Liver (tissue), 8 donors: ENCODE measurements at regions not wholly inside any gene's neighbourhood (a gene's known extent, or its start where the extent isn't known, plus 50 kb on each side); places are given as distances from the start of the nearest gene placed in this dataset.
A peak's percentile ranks its signal among the peaks of the same experiment; 100 is the strongest.

Experiments used
- DNase-seq: peaks from one replicate; pipeline ENCODE4 v3.0.0-alpha.2; 2017; ENCODE audit warnings: low spot score
- H3K27ac ChIP-seq, 2 donors: one replicate each; pipeline ENCODE4 v1.7.0; 2013; ENCODE audit warnings: inconsistent platforms in 2 of 2, low read length in 2 of 2, control low read depth in 1 of 2, low read depth in 1 of 2, mild to moderate bottlenecking in 1 of 2
- H3K27me3 ChIP-seq, 4 donors: one replicate each; pipeline versions ENCODE4 v1.6.1 to v1.7.0; 2013; ENCODE audit warnings: low read length in 3 of 4, inconsistent platforms in 1 of 4, mild to moderate bottlenecking in 1 of 4, moderate library complexity in 1 of 4; ENCODE audit not compliant: control insufficient read depth in 4 of 4, insufficient read depth in 4 of 4
- H3K36me3 ChIP-seq, 4 donors: one replicate each; pipeline versions ENCODE4 v1.6.1 to v1.7.0; 2013; ENCODE audit warnings: low read length in 3 of 4, mild to moderate bottlenecking in 3 of 4, low read depth in 1 of 4, moderate library complexity in 1 of 4; ENCODE audit not compliant: control insufficient read depth in 4 of 4, insufficient read depth in 3 of 4
- H3K4me1 ChIP-seq, 4 donors: one replicate each; pipeline versions ENCODE4 v1.6.1 to v1.7.0; 2013; ENCODE audit warnings: low read length in 3 of 4, mild to moderate bottlenecking in 3 of 4, moderate library complexity in 1 of 4; ENCODE audit not compliant: control insufficient read depth in 4 of 4, insufficient read depth in 4 of 4
- H3K4me3 ChIP-seq, 3 donors: one replicate each; pipeline versions ENCODE4 v1.6.1 to v1.7.0; 2013; ENCODE audit warnings: low read length in 3 of 3, control low read depth in 1 of 3, low read depth in 1 of 3, mild to moderate bottlenecking in 1 of 3
- H3K9ac ChIP-seq, 2 donors: one replicate each; pipeline ENCODE4 v1.7.0; 2013; ENCODE audit warnings: low read length in 2 of 2, mild to moderate bottlenecking in 2 of 2, moderate library complexity in 2 of 2, control low read depth in 1 of 2, low read depth in 1 of 2
- H3K9me3 ChIP-seq, 4 donors: one replicate each; pipeline versions ENCODE4 v1.6.1 to v1.7.0; 2013; ENCODE audit warnings: low read length in 3 of 4; ENCODE audit not compliant: control insufficient read depth in 4 of 4
- FOXA2 ChIP-seq: IDR thresholded peaks from 2 replicates; pipeline ENCODE4 v1.6.1; 2016; ENCODE audit warnings: antibody characterized with exemption
- GABPA ChIP-seq, 2 donors: IDR thresholded peaks in 1 of 2; conservative IDR thresholded peaks in 1 of 2; 2 replicates each; pipeline ENCODE4 v1.6.1; 2016; ENCODE audit warnings: antibody characterized with exemption in 2 of 2, mild to moderate bottlenecking in 1 of 2, moderate library complexity in 1 of 2
- HNF4A ChIP-seq, 2 donors: conservative IDR thresholded peaks; 2 replicates each; pipeline ENCODE4 v1.6.1; 2016; ENCODE audit warnings: antibody characterized with exemption in 2 of 2, mild to moderate bottlenecking in 2 of 2
- HNF4G ChIP-seq: IDR thresholded peaks from 2 replicates; pipeline ENCODE4 v1.6.1; 2016; ENCODE audit warnings: antibody characterized with exemption
- NR2F2 ChIP-seq: IDR thresholded peaks from 2 replicates; pipeline ENCODE4 v1.6.1; 2016; ENCODE audit warnings: antibody characterized with exemption
- RAD21 ChIP-seq, 2 donors: IDR thresholded peaks; 2 replicates each; pipeline ENCODE4 v1.6.1; 2016; ENCODE audit warnings: antibody characterized with exemption in 2 of 2, mild to moderate bottlenecking in 2 of 2
- RXRA ChIP-seq, 2 donors: IDR thresholded peaks; 2 replicates each; pipeline ENCODE4 v1.6.1; 2017 to 2018; ENCODE audit warnings: antibody characterized with exemption in 2 of 2, mild to moderate bottlenecking in 1 of 2
- SP1 ChIP-seq: IDR thresholded peaks from 2 replicates; pipeline ENCODE4 v1.6.1; 2018; ENCODE audit warnings: antibody characterized with exemption, mild to moderate bottlenecking
- WGBS: extraction: QIAGEN DNeasy Blood & Tissue Kit; methylation state at CpG from one replicate; pipeline ENCODE4 v1.1.7; 2013; 5-methylcytosine and 5-hydroxymethylcytosine counted together
- TF ChIP-seq, protein P1 (sequence below): fragments of 150-350 bp; IDR thresholded peaks from 2 replicates; pipeline ENCODE4 v1.5.1; 2017; ENCODE audit warnings: improper control_type of control experiment, low read depth, low read length; ENCODE audit not compliant: missing input control
- TF ChIP-seq, protein P2 (sequence below): IDR thresholded peaks from 2 replicates; pipeline ENCODE4 v1.6.1; 2016; ENCODE audit warnings: antibody characterized with exemption
- TF ChIP-seq, protein P3 (sequence below): IDR thresholded peaks from 2 replicates; pipeline ENCODE4 v1.6.1; 2016; ENCODE audit warnings: antibody characterized with exemption
- donor health status: healthy.
- donor health status: healthy.
- donor health status: healthy.
- donor health status: healthy.
- donor health status: healthy.

DNA sequence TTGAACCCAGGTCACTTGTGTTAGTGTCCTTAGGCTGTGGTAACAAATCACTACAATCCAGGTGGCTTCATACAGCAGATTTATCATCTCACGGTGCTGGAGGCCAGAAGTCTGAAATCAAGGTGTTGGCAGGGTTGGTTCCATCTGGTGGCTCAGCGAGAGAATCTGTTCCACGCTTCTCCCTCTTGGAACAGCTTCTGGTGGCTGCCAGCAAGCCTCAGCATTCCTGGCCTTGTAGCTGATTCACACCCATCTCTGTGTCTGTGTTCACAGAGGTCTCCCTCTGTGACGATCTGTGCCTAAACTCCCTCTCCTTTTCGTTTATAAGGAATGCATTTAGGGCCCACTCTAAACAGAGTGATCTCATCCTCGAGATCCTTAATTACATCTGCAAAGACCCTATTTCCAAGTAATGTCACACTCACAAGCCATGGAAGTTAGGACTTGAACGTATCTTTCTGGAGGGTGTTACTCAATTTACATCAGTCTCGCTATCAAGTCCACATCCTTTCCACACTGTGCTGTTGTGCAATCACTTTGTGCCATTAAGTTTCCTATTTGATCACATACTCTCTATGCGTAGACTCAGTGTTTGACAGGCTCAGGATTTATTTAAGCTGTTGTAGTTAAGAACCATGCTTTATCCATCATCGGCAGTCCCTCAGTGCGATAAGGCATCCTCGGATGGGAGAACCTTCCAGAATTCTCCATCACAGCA is 164.4 kb downstream of the SOCS6 start (continued):
- TF ChIP-seq, protein P1, sequence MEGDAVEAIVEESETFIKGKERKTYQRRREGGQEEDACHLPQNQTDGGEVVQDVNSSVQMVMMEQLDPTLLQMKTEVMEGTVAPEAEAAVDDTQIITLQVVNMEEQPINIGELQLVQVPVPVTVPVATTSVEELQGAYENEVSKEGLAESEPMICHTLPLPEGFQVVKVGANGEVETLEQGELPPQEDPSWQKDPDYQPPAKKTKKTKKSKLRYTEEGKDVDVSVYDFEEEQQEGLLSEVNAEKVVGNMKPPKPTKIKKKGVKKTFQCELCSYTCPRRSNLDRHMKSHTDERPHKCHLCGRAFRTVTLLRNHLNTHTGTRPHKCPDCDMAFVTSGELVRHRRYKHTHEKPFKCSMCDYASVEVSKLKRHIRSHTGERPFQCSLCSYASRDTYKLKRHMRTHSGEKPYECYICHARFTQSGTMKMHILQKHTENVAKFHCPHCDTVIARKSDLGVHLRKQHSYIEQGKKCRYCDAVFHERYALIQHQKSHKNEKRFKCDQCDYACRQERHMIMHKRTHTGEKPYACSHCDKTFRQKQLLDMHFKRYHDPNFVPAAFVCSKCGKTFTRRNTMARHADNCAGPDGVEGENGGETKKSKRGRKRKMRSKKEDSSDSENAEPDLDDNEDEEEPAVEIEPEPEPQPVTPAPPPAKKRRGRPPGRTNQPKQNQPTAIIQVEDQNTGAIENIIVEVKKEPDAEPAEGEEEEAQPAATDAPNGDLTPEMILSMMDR = no peak
- no peak for TF ChIP-seq HNF4A (conservative IDR thresholded peaks at IDR 0.05)
- TF ChIP-seq RAD21 (IDR thresholded peaks at IDR 0.05) = no peak
- no peak for TF ChIP-seq FOXA2
- TF ChIP-seq, protein P2, sequence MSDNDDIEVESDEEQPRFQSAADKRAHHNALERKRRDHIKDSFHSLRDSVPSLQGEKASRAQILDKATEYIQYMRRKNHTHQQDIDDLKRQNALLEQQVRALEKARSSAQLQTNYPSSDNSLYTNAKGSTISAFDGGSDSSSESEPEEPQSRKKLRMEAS = no peak
- TF ChIP-seq SP1 = no peak

DNA sequence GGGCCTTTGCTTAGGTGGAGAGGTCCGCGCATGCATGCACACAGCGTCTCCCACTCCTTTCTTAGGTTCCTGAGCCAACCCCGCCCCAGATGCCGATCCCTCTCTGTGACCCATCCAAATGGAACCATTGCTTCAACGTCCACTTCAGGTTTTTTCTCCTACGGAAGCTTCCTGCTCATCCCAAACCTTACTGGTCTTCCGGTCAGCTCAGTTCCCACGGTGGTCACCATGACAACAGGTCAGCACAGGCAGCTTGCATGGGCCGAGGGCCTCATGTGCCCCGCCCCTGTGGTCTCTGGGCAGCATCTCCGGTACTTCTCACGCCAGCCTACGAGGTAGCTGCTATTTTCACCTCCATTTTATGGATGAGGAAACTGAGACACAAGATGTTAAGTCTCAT is 163.7 kb downstream of the SOCS6 start:
- WGBS = 88% methylated on average over 14 of the region's 14 CpGs
- H3K36me3 ChIP-seq = no peaks in the 10 kb centered on the region
- H3K27ac ChIP-seq = no peak overlapping the region
- H3K27me3 ChIP-seq = no peaks in the 10 kb centered on the region
- TF ChIP-seq RAD21 (IDR thresholded peaks at IDR 0.05) (no peak), FOXA2 (no peak), NR2F2 (no peak), HNF4A (conservative IDR thresholded peaks at IDR 0.05) (no peak), RXRA (IDR thresholded peaks at IDR 0.05) (no peak), GABPA (IDR thresholded peaks at IDR 0.05 in 1 of 2, conservative IDR thresholded peaks at IDR 0.05 in 1 of 2) (no peak)
- TF ChIP-seq, protein P2 = no peak
- TF ChIP-seq, protein P1 = no peak
- TF ChIP-seq, protein P3, sequence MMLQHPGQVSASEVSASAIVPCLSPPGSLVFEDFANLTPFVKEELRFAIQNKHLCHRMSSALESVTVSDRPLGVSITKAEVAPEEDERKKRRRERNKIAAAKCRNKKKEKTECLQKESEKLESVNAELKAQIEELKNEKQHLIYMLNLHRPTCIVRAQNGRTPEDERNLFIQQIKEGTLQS = no peak
- H3K4me1 ChIP-seq = no peaks in the 10 kb centered on the region
- no peaks in the 10 kb centered on the region for H3K9me3 ChIP-seq
- no peak overlapping the region for H3K4me3 ChIP-seq
- no peak for DNase-seq
- H3K9ac ChIP-seq = no peak overlapping the region

DNA sequence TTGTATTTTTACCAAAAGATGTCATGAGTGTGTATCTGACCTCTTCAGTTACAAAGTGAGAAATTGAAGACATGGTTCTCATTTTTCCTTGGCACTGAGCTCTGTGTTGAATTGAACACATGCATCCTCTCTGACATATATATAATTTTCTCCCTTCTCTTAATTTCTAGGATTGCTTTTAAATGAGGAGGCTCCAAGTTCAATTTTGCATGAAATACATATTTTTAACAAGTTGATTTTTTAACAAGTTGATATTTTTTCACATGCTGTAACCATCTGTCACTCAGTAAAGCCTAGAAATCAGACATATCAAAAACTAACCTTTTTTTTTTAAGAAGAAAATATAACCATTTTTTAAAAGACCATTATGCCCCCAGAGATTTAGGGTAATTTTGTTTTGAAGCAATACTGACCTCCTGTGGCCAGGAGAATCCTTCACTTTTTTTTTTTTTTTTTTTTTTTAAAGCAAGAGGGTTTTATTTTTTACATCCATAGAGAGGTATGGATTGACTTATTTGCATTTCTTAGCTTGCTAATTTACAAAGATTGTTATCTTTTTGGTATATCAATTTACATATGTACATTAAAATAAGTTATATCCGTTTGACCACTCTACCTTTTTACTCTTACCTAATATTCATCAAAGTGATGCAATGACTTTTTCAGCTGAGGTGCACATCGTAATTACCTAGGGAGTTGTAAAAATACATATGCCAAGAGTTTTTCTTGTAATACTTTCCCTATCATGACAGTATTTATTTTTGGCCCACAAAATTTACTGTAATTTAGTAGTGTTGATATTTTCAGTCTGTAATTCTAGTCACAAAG is 161.8 kb downstream of the SOCS6 start:
- H3K27me3 ChIP-seq = no peaks in the 10 kb centered on the region
- TF ChIP-seq, protein P1 = peak; percentile 37
- peak; percentile 69 to 73 for TF ChIP-seq RAD21 (IDR thresholded peaks at IDR 0.05)
- TF ChIP-seq, protein P3 = no peak
- no peak for TF ChIP-seq HNF4A (conservative IDR thresholded peaks at IDR 0.05)
- TF ChIP-seq HNF4G = no peak

More for the DNA sequence above, 161.8 kb downstream of the SOCS6 start:
- Histone ChIP-seq H3K9ac (no peak overlapping the region), H3K27ac (no peak overlapping the region), H3K4me1 (no peaks in the 10 kb centered on the region), H3K36me3 (no peaks in the 10 kb centered on the region), H3K4me3 (no peak overlapping the region), H3K9me3 (no peaks in the 10 kb centered on the region)
- WGBS = 32% methylated on average over 2 of the region's 2 CpGs
- DNase-seq = no peak
